ENCODE measurements at regions not wholly inside any gene's neighbourhood (a gene's known extent, or its start where the extent isn't known, plus 50 kb on each side); places are given as distances from the start of the nearest gene placed in this dataset.

DNA sequence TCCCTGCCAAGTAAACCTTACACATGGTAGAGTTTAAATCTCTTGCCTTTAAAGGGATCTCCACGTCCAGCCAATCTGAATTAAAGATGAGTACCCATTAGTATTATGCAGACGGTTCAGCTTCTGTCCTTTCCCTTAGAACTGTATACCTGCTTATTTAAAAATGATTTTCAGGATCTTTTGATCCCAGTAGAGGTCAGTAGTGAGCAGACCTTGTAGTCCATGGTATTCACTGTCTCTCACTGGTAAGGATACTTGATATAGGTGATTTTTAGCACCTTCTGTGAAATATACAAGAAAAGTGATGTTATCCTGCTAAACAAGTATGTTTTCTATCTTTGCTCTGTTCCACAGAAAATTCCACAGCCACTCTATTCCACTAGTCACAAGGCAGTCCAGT, 1211.6 kb upstream of the ADGRL4 start:
- Histone ChIP-seq H3K9me3 (ENCODE audit: control insufficient read depth in 2 of 2, low read length in 2 of 2) (peaks cover 0 to 3% of the 10 kb centered on the region in 2 experiments), H3K4me3 (ENCODE audit: low read depth, low read length) (no peak overlapping the region), H3K36me3 (ENCODE audit: control insufficient read depth, insufficient read depth, low read length) (no peaks in the 10 kb centered on the region), H3K4me1 (ENCODE audit: control insufficient read depth, insufficient read depth, low read length, poor library complexity, severe bottlenecking) (no peaks in the 10 kb centered on the region), H3K27ac (ENCODE audit: insufficient read depth, low read length, poor library complexity, severe bottlenecking) (no peak overlapping the region), H3K27me3 (ENCODE audit: control insufficient read depth, insufficient read depth, low read length) (no peaks in the 10 kb centered on the region)
- ATAC-seq (ENCODE audit: low read depth in 2 of 2) (no peak), DNase-seq (peak in 1 of 3 donors; percentile 4)
- H3K9me3 Mint-ChIP-seq = peaks cover 0 to 16% (median 6%) of the 10 kb centered on the region in 7 donors
- no peak overlapping the region for H3K4me3 Mint-ChIP-seq
- H3K27me3 Mint-ChIP-seq = no peaks in the 10 kb centered on the region
- H3K36me3 Mint-ChIP-seq = no peaks in the 10 kb centered on the region
- H3K4me1 Mint-ChIP-seq = no peaks in the 10 kb centered on the region
- no peak overlapping the region for H3K27ac Mint-ChIP-seq

DNA sequence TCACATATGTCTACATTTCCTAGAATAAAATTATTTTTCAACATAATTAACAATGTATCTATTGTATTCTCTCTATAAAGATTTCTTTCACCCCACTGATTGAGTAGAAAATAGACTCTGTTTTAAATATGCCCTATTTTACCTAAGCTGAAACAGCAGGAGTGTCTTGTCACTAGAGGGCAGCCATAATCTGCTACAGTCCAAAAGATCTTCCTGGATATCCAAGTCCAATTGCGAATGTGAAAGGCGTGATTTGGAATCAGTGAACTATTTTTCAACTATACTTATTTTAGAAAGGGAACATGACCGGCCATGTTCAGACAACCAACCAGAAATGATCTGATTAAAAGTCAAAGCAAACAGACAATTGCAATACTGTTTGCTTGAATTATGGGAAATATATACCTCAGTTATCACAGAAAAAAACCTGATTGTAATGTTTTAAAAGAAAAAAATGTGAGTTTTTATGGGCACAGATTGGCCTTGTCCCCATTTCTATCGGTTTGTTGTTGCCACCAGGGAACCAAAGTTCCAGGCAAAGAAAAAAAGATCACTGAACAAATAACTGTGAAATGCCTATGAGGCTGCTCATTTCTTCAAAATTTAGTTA, 1211.0 kb upstream of the ADGRL4 start:
- peaks cover 0 to 19% (median 5%) of the 10 kb centered on the region in 7 donors for H3K9me3 Mint-ChIP-seq
- DNase-seq = no peak
- peaks cover 0 to 3% of the 10 kb centered on the region in 2 experiments for H3K9me3 ChIP-seq (ENCODE audit: control insufficient read depth in 2 of 2, low read length in 2 of 2)
- no peak overlapping the region for H3K4me3 ChIP-seq (ENCODE audit: low read depth, low read length)
- no peak overlapping the region for H3K27ac ChIP-seq (ENCODE audit: insufficient read depth, low read length, poor library complexity, severe bottlenecking)
- no peaks in the 10 kb centered on the region for H3K36me3 Mint-ChIP-seq
- ATAC-seq (ENCODE audit: low read depth in 2 of 2) = no peak
- H3K4me3 Mint-ChIP-seq = no peak overlapping the region
- no peaks in the 10 kb centered on the region for H3K36me3 ChIP-seq (ENCODE audit: control insufficient read depth, insufficient read depth, low read length)
- H3K4me1 ChIP-seq (ENCODE audit: control insufficient read depth, insufficient read depth, low read length, poor library complexity, severe bottlenecking) = no peaks in the 10 kb centered on the region
- no peaks in the 10 kb centered on the region for H3K4me1 Mint-ChIP-seq
- H3K27me3 ChIP-seq (ENCODE audit: control insufficient read depth, insufficient read depth, low read length) = no peaks in the 10 kb centered on the region
- H3K27me3 Mint-ChIP-seq = no peaks in the 10 kb centered on the region
- no peak overlapping the region for H3K27ac Mint-ChIP-seq

GRCh38 chr1:80214888-80215540, 1208.5 kb upstream of the ADGRL4 start:
- Histone ChIP-seq H3K27me3 (ENCODE audit: control insufficient read depth, insufficient read depth, low read length) (no peaks in the 10 kb centered on the region), H3K4me1 (ENCODE audit: control insufficient read depth, insufficient read depth, low read length, poor library complexity, severe bottlenecking) (no peaks in the 10 kb centered on the region), H3K9me3 (ENCODE audit: control insufficient read depth in 2 of 2, low read length in 2 of 2) (peaks cover 0 to 6% of the 10 kb centered on the region in 2 experiments), H3K27ac (ENCODE audit: insufficient read depth, low read length, poor library complexity, severe bottlenecking) (no peak overlapping the region), H3K36me3 (ENCODE audit: control insufficient read depth, insufficient read depth, low read length) (no peaks in the 10 kb centered on the region), H3K4me3 (ENCODE audit: low read depth, low read length) (no peak overlapping the region)
- Mint-ChIP-seq H3K27me3 (no peaks in the 10 kb centered on the region), H3K4me1 (no peaks in the 10 kb centered on the region), H3K4me3 (peak overlapping the region in 1 of 4 donors; percentile 27), H3K36me3 (no peaks in the 10 kb centered on the region), H3K9me3 (peaks cover 0 to 23% (median 5%) of the 10 kb centered on the region in 7 donors), H3K27ac (no peak overlapping the region)
- ATAC-seq (ENCODE audit: low read depth in 2 of 2) (no peak), DNase-seq (no peak)

GRCh38 chr1:80212948-80213347, 1206.4 kb upstream of the ADGRL4 start:
- H3K27ac ChIP-seq (ENCODE audit: insufficient read depth, low read length, poor library complexity, severe bottlenecking) = no peak overlapping the region
- Mint-ChIP-seq H3K27ac (no peak overlapping the region), H3K9me3 (peaks cover 0 to 23% (median 5%) of the 10 kb centered on the region in 7 donors), H3K4me1 (no peaks in the 10 kb centered on the region), H3K27me3 (no peaks in the 10 kb centered on the region), H3K4me3 (no peak overlapping the region), H3K36me3 (no peaks in the 10 kb centered on the region)
- DNase-seq (no peak), ATAC-seq (ENCODE audit: low read depth in 2 of 2) (no peak)
- H3K9me3 ChIP-seq (ENCODE audit: control insufficient read depth in 2 of 2, low read length in 2 of 2) = peaks cover 0 to 6% of the 10 kb centered on the region in 2 experiments
- H3K27me3 ChIP-seq (ENCODE audit: control insufficient read depth, insufficient read depth, low read length) = no peaks in the 10 kb centered on the region
- no peaks in the 10 kb centered on the region for H3K4me1 ChIP-seq (ENCODE audit: control insufficient read depth, insufficient read depth, low read length, poor library complexity, severe bottlenecking)
- H3K36me3 ChIP-seq (ENCODE audit: control insufficient read depth, insufficient read depth, low read length) = no peaks in the 10 kb centered on the region
- H3K4me3 ChIP-seq (ENCODE audit: low read depth, low read length) = no peak overlapping the region

DNA sequence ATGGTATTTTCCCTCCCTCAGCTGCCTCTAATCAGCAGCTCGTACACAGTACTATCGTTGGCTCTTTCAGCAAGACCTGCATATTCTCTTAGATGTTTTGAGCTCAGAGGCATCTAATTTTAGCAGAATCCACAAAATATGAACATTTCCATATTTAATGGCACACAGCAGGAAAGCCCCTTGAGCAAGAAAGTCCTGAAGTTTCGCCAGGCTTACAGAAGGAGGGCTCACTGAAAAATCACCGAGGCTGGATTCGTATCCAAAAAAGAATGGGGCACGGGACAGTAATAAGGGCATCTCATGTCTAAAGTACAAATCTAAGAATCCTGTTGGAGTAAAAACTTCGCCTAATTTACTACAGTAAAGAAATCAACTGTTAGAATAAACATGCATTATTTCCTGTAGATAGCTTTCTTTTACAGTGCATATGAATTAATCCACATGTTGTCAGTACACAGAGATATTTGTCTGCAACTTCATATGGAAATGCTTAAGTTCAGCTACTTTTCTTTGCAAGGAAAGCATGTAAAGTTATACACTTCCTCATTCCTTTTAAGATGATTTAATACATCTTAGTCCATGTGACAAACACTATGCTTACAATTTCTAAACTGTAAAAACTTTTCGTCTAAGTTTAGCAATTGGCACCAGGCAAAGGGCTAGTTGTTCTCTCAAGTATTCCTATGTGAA, 1205.3 kb upstream of the ADGRL4 start:
- Mint-ChIP-seq H3K4me3 (no peak overlapping the region), H3K27ac (no peak overlapping the region), H3K9me3 (peaks cover 0 to 22% (median 5%) of the 10 kb centered on the region in 7 donors), H3K36me3 (no peaks in the 10 kb centered on the region), H3K4me1 (no peaks in the 10 kb centered on the region), H3K27me3 (no peaks in the 10 kb centered on the region)
- no peak for ATAC-seq (ENCODE audit: low read depth in 2 of 2)
- no peaks in the 10 kb centered on the region for H3K36me3 ChIP-seq (ENCODE audit: control insufficient read depth, insufficient read depth, low read length)
- no peak for DNase-seq
- no peaks in the 10 kb centered on the region for H3K27me3 ChIP-seq (ENCODE audit: control insufficient read depth, insufficient read depth, low read length)
- no peaks in the 10 kb centered on the region for H3K4me1 ChIP-seq (ENCODE audit: control insufficient read depth, insufficient read depth, low read length, poor library complexity, severe bottlenecking)
- no peak overlapping the region for H3K4me3 ChIP-seq (ENCODE audit: low read depth, low read length)
- H3K27ac ChIP-seq (ENCODE audit: insufficient read depth, low read length, poor library complexity, severe bottlenecking) = no peak overlapping the region
- H3K9me3 ChIP-seq (ENCODE audit: control insufficient read depth in 2 of 2, low read length in 2 of 2) = peaks cover 0 to 6% of the 10 kb centered on the region in 2 experiments

DNA sequence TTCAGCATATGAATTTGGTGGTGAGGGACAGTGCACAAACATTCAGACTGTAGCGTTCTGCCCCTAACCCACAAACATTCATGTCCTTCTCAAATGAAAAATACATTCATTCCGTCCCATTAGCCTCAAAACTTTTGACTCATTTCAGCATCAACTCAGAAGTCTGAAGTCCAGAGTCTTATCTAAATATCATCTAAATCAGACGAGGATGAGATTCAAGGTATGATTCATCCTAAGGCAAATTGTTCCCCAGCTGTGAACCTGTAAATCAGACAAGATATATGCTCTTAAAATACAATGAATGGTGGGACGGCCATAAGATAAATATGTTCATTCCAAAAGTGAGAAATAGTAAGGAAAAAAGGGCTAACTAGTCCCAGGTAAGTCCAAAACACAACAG, 1195.6 kb upstream of the ADGRL4 start:
- Mint-ChIP-seq H3K9me3 (peaks cover 0 to 19% (median 6%) of the 10 kb centered on the region in 7 donors), H3K4me1 (no peaks in the 10 kb centered on the region), H3K27me3 (no peaks in the 10 kb centered on the region), H3K36me3 (no peaks in the 10 kb centered on the region), H3K27ac (no peak overlapping the region), H3K4me3 (no peak overlapping the region)
- H3K27ac ChIP-seq (ENCODE audit: insufficient read depth, low read length, poor library complexity, severe bottlenecking) = no peak overlapping the region
- H3K4me1 ChIP-seq (ENCODE audit: control insufficient read depth, insufficient read depth, low read length, poor library complexity, severe bottlenecking) = no peaks in the 10 kb centered on the region
- no peak overlapping the region for H3K4me3 ChIP-seq (ENCODE audit: low read depth, low read length)
- H3K9me3 ChIP-seq (ENCODE audit: control insufficient read depth in 2 of 2, low read length in 2 of 2) = no peaks in the 10 kb centered on the region
- no peaks in the 10 kb centered on the region for H3K27me3 ChIP-seq (ENCODE audit: control insufficient read depth, insufficient read depth, low read length)
- no peaks in the 10 kb centered on the region for H3K36me3 ChIP-seq (ENCODE audit: control insufficient read depth, insufficient read depth, low read length)
- DNase-seq (no peak), ATAC-seq (ENCODE audit: low read depth in 2 of 2) (no peak)

GRCh38 chr1:80194221-80194620, 1187.7 kb upstream of the ADGRL4 start:
- no peak overlapping the region for H3K27ac Mint-ChIP-seq
- Histone ChIP-seq H3K4me3 (ENCODE audit: low read depth, low read length) (no peak overlapping the region), H3K36me3 (ENCODE audit: control insufficient read depth, insufficient read depth, low read length) (no peaks in the 10 kb centered on the region), H3K27ac (ENCODE audit: insufficient read depth, low read length, poor library complexity, severe bottlenecking) (no peak overlapping the region), H3K27me3 (ENCODE audit: control insufficient read depth, insufficient read depth, low read length) (no peaks in the 10 kb centered on the region), H3K4me1 (ENCODE audit: control insufficient read depth, insufficient read depth, low read length, poor library complexity, severe bottlenecking) (no peaks in the 10 kb centered on the region), H3K9me3 (ENCODE audit: control insufficient read depth in 2 of 2, low read length in 2 of 2) (no peaks in the 10 kb centered on the region)
- H3K27me3 Mint-ChIP-seq = no peaks in the 10 kb centered on the region
- H3K9me3 Mint-ChIP-seq = peaks cover 0 to 11% (median 2%) of the 10 kb centered on the region in 7 donors
- H3K4me1 Mint-ChIP-seq = no peaks in the 10 kb centered on the region
- DNase-seq = no peak
- H3K4me3 Mint-ChIP-seq = no peak overlapping the region
- no peaks in the 10 kb centered on the region for H3K36me3 Mint-ChIP-seq
- ATAC-seq (ENCODE audit: low read depth in 2 of 2) = no peak
